HEK293T (cell line): ENCODE measurements at regions not wholly inside any gene's neighbourhood (a gene's known extent, or its start where the extent isn't known, plus 50 kb on each side); places are given as distances from the start of the nearest gene placed in this dataset.

ENCODE experiments used
- ARNT ChIP-seq: fragments of 450-650 bp; IDR thresholded peaks from 2 replicates; pipeline ENCODE4 v1.6.1; 2017; ENCODE audit warnings: mild to moderate bottlenecking
- BHLHE40 ChIP-seq: fragments of 450-650 bp; IDR thresholded peaks from 2 replicates; pipeline ENCODE4 v1.6.1; 2016; ENCODE audit warnings: mild to moderate bottlenecking, moderate library complexity, borderline replicate concordance
- CTBP1 ChIP-seq: fragments of 450-650 bp; IDR thresholded peaks from 2 replicates; pipeline ENCODE4 v1.6.1; 2016; ENCODE audit warnings: borderline replicate concordance
- ELF4 ChIP-seq: fragments of 450-650 bp; IDR thresholded peaks from 2 replicates; pipeline ENCODE4 v1.6.1; 2017; ENCODE audit warnings: antibody characterized with exemption
- FOXK2 ChIP-seq: fragments of 450-650 bp; IDR thresholded peaks from 2 replicates; pipeline ENCODE4 v1.6.1; 2016; ENCODE audit warnings: mild to moderate bottlenecking
- FOXM1 ChIP-seq: fragments of 450-650 bp; IDR thresholded peaks from 2 replicates; pipeline ENCODE4 v1.6.1; 2017; ENCODE audit warnings: mild to moderate bottlenecking, borderline replicate concordance
- L3MBTL2 ChIP-seq: fragments of 450-650 bp; conservative IDR thresholded peaks from 2 replicates; pipeline ENCODE4 v1.6.1; 2016; ENCODE audit warnings: mild to moderate bottlenecking
- LEF1 ChIP-seq: fragments of 450-650 bp; IDR thresholded peaks from 2 replicates; pipeline ENCODE4 v1.6.1; 2017; ENCODE audit warnings: mild to moderate bottlenecking, borderline replicate concordance
- NFRKB ChIP-seq: fragments of 450-650 bp; IDR thresholded peaks from 2 replicates; pipeline ENCODE4 v1.6.1; 2016; ENCODE audit warnings: mild to moderate bottlenecking, moderate library complexity
- PKNOX1 ChIP-seq: fragments of 450-650 bp; IDR thresholded peaks from 2 replicates; pipeline ENCODE4 v1.6.1; 2016
- SP1 ChIP-seq: fragments of 450-650 bp; IDR thresholded peaks from 2 replicates; pipeline ENCODE4 v1.6.1; 2017
- SUZ12 ChIP-seq: fragments of 450-650 bp; IDR thresholded peaks from 2 replicates; pipeline ENCODE4 v1.6.1; 2016; ENCODE audit warnings: mild to moderate bottlenecking
- TARDBP ChIP-seq: fragments of 450-650 bp; IDR thresholded peaks from 2 replicates; pipeline ENCODE4 v1.6.1; 2016
- ZNF384 ChIP-seq: fragments of 450-650 bp; IDR thresholded peaks from 2 replicates; pipeline ENCODE4 v1.6.1; 2016

GRCh38 chr13:22077205-22077683, 406.4 kb downstream of the FGF9 start:
- TF ChIP-seq ELF4 (no peak), PKNOX1 (no peak), ARNT (no peak), BHLHE40 (no peak), LEF1 (no peak), ZNF384 (no peak), FOXM1 (no peak), L3MBTL2 (no peak), FOXK2 (no peak), SUZ12 (no peak), TARDBP (no peak), CTBP1 (no peak), SP1 (no peak), NFRKB (no peak)
